ACHN (cell line): ENCODE measurements at regions not wholly inside any gene's neighbourhood (a gene's known extent, or its start where the extent isn't known, plus 50 kb on each side); places are given as distances from the start of the nearest gene placed in this dataset.

Experiments
- DNase-seq: peaks from one replicate; pipeline ENCODE4 v3.0.0-alpha.2; 2015
- in situ Hi-C: cut with HindIII; loops from 2 replicates; pipeline ENCODE4 v1.10.0; 2017; ENCODE audit warnings: low sequenced_read_pairs, low pct_ligation_motif_present, low pct_unique_long_range_greater_than_20kb

DNA sequence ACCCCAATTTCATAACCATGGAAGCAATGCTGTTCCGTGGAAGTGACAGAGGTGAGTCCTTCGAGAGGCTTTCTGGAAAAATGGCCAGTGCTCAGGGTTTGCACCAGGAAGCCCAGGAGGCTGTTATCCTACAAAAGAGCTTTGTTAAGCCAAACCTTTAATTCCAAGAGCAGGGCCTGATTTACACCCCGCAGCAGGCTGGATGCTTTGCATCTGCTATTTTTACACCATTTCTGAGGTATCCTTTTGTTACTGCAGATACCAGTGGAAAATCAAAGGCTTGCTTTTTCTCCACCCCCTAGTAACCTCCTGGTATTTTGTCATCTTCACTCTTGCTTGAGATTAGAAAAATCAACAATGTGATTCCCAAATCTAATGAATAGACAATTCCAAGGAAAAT is 380.6 kb downstream of the SOX11 start:
- DNase-seq, result no peak
- in situ Hi-C loops, result no loop called here

DNA sequence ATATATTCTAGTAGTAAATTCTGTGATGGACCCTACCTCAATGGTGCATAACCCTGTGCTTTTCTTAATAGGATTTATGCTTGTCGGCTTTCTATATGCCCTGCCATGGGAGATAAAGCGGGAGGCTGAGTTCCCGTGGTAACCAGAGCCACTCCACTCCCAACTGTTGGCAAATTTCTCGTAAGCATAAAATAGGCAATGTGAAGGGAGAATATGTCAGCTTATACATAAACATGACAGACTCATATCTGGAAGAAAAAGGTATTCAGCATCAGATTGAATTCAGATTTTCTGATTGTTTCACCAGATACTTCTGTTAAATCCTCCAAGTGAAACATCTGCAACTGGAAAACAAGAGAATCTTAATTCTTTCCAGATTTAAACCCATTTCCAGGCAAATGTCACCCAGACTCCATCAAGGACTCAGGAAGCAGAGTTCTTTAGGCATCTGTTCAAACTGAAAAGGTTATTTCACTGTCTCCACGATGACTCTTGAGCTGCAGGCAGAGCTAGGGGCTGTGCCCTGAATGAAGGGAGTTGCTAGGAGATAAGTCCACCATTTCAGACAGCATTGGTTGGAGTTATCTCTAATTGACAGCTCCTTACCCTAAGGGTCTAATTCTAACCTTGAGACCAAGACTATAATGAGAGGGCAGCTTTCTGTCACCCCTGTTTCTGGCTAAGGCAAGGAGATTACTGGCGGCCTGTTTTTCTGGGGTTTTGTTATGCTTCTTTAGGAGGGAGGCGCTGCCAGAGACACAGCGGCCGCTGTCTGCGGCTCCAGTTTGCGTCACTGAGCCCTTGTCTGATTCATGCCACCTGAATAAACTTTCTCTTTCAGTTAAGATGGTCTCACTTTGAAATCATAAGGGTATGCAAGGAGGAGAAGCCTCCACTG is 381.3 kb downstream of the SOX11 start:
- DNase-seq, result peak; percentile 23
- in situ Hi-C loops, result no loop called here

DNA sequence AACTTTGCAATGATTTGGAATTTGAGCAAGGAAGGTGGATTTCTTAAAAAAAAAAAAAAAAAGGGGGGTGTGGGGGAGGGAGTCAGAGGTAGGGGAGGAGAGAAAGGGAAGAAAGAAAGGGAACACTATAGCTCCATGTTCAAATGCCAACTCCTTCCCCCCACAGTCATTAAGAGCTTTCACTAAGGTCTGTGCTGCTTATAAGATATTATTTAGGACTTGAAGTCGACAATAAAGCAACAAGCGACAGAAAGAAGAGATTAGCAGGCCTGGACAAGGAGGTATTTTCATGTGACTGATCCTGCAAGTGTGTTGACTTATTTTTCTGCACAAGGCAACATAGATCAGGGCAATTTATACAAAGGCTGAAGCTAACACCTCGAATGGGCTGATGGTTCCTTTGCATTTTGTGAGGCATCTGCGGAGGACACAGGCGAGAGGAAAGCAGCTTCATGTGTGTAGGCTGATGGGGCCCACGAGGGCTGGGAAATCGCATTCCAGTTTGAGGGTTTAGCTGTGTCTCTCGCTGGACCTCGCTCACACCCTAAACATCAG is 382.0 kb downstream of the SOX11 start:
- in situ Hi-C loops, result no loop called here
- DNase-seq, result no peak

DNA sequence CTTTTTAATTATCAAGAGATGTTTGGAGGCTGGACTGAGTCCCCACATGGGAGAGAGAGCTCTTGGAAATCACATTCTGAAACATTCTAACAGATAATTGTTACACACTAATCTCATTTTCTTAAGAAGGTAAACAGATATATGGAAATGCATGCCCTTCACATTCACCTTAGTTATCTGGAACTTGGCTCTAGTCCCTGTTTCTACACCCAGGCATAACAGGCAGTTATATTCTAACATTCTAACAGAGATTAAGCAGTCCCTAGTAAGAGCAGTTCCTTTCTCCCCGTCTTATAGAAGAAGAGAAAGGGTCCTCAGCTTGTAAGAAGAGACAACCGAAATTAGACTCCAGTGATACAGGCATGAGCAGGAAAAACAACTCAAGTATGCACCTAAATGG is 385.4 kb downstream of the SOX11 start:
- in situ Hi-C loops, result no loop called here
- no peak for DNase-seq

DNA sequence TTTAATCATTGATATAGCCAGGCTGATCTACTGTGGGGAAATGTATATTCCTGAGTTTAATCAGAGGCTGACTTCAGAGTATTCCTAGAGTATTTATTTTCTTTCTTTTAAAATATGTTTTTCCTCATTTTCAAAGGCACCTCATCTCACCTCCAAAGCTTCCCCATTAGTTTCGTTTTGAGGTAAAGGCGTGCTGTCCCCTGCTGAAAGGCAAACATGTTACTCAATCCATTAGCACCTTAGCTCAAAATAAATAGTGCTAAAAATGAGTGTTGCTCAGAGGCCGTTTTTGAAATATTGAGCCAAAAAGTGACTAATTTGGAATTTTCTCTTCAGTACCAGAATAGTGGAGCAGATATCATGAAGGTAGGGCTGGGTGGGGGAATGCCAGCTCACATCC is 386.2 kb downstream of the SOX11 start:
- in situ Hi-C loops, result no loop called here
- no peak for DNase-seq

DNA sequence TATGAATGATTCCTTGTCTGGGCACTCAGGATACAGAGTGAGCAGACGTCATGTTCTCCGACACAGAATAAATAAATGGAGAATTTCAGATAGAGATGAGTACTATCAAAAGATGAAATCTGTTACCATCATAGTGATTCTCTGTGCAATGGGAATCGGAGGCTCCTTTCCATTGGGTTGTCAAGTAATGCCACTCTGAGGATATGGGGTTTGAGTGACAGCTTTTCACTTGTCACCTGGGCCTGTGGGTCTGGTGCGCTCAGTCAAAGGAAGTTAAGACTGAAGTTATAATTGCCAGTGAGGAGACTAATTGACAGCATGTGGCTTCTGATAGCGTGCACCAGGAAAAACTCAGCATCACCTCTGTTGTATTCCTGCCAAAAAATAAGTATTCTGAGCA is 387.2 kb downstream of the SOX11 start:
- in situ Hi-C loops, result no loop called here
- no peak for DNase-seq

DNA sequence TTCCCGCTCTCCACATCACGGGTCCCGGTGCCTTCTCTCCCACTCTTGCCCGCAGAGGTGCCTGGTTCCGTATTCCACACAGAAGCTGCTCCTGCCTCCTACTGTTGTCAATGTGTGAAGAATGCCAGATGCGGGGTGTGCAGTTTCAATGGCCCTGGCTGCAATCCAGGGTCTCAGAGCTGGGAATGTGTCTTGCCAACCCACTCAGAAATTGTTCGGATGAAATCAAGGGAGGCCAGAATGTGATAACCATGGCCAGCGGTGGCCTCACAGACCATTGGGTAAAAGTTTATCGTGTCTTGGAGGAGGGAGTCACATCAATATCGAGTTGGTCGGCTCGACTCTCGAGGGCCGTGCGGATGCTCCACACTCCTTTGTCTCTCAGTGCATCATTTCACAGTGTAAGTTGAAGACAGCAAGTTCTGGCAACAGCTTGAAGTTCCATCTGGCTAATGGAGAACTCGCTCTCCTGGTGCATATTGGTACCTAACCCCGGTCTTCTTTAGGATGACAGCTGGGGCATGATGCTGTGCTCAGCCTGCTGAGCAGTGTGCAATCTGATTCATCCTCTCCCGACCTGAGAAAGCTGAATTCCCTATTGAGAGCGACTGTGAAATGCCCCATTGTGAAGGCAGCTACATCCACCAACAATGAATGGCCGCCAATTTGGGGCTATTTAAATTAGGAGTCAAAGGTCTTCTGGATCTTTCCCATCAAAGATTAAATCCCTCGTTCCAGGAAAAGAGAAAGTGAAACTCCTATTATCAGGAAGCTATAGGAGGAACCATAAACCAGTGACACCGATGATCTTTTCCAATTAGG is 389.0 kb downstream of the SOX11 start:
- no peak for DNase-seq
- in situ Hi-C loops, result no loop called here

DNA sequence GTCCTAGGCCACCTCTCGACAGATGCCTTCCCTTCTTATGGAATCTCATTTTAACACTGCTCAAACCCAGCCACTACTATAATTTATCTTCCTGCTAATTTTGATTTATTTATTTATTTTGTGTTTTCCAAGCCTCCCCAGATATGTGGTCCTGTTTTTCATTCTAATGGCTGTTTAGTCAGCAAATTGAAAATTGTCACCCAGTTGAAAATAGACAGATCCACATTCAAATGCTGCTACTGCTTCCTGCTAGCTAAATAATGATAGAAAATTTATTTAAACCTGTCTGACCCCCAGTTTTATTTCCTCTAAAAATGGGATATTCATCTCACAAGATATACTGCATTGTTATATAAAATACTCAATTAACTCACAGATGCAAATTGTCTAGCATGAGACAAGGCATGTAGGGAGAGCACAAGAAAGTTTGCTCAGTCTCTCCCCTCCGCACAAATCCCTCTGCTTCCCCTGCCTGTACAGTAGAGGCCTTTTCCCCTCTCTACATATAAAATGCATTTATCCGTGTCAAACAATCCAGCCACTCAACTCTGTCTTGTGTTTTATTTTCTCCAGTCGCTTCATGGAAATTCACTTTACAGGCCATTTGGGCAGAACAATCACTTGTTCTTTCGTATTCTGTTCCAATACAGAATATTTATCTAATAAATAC is 389.9 kb downstream of the SOX11 start:
- DNase-seq, result no peak
- in situ Hi-C loops, result no loop called here

DNA sequence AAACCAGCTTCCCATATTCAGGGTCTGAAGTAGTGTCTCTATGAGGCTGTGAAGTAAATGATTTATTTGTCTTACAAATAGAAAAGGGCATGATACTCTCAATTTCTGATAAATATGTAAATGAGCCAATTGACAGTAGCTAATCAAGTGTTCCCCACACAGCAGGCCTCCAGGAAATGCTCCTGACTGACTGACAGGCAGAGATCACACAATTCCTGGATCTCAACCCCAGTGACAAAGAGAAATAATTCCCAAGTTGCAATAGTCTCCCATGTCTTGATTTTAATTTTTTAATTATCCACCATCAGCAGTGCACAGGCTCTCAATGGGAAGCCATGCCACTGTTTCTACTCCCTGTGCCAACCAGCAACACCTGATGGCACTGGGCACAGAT is 390.4 kb downstream of the SOX11 start:
- in situ Hi-C loops, result no loop called here

DNA sequence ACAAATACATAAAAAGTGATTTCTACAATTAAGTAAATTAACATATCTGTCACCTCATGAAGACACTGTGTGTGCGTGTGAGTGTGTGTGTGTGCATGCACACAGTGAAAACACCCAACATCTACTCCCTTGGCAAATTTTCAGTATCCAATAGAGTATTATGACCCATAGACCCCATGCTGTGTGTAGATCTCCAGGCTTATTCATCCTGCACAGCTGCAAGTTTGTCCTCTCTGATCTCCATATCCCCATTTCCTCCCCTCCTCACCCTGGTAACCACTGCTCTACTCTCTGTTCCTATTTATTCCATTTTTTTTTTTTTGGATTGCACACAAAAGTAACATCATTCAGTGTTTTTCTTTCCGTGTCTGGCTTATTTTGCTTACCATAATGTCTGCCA is 391.0 kb downstream of the SOX11 start:
- no peak for DNase-seq
- in situ Hi-C loops, result no loop called here

More for the DNA sequence above, 390.4 kb downstream of the SOX11 start:
- DNase-seq, result no peak

DNA sequence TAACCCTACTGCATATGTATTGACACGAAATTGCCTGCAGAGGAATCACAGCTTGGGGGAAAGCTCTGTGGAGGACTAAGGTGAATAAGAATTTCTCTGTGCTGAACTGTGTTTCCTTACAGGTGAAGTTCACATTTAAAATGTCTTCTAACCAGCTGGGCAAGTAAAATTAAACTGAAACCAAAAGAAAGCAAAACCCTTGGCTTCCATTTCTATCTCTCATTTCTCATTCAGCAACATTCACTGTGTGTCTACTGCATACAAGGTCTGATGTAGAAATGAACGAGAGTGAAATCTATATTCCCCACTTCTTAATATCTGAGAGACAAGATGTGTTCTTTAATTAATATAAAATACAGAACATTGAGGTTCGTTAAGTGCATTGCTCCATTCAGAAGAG is 397.3 kb downstream of the SOX11 start:
- in situ Hi-C loops, result no loop called here
- DNase-seq, result no peak

DNA sequence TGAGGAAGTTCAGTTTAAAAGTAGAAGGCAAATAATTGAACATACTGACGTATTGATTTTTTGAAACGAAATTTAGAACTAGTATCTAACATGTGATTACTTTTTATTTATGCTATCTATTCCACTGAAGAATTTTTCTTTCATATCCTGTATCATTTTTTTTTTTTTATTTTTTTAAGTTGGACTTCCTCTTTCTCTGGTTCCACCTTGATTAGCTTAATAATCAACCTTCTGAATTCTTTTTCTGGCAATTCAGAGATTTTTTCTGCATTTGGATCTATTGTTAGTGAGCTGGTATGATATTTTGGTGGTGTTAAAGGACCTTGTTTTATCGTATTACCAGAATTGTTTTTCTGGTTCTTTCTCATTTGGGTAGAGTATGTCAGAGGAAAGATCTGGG is 411.2 kb downstream of the SOX11 start:
- in situ Hi-C loops, result no loop called here
- DNase-seq, result no peak

DNA sequence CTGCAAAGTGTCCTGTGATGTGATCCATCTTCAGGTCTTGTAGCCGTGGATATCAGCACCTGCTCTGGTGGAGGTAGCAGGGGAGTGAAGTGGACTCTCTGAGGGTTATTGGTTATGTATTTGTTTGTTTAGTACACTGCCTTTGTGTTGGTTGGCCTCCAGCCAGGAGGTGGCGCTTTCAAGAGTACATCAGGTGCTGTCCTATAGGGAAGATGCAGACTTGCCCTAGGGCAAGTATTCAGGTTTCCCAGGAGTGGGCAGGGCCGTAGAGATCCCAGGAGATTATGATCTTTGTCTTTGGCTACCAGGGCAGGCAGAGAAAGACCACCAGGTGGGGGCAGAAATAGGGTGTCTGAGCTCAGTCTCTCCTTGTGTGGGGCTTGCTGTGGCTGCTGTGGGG is 411.8 kb downstream of the SOX11 start:
- in situ Hi-C loops, result no loop called here
- no peak for DNase-seq

DNA sequence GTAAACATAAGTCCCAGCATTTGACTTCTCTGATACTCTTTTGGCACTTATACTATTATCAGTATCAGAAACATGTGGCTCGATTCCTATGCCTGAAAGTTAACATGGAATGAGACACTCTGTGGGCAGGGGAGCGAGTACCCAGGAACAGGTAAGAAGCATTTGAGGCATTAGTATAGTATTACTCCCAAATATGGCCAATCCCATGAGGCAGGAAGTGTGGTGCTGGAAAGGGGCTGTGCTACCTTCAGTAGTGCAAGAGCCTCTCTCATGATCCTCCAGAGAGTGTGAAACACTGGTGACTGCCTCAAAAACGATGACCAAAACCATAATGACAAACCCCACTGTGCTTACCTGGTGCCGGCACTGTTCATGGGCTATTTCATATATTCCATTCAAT is 415.1 kb downstream of the SOX11 start:
- no peak for DNase-seq
- in situ Hi-C loops, result no loop called here

DNA sequence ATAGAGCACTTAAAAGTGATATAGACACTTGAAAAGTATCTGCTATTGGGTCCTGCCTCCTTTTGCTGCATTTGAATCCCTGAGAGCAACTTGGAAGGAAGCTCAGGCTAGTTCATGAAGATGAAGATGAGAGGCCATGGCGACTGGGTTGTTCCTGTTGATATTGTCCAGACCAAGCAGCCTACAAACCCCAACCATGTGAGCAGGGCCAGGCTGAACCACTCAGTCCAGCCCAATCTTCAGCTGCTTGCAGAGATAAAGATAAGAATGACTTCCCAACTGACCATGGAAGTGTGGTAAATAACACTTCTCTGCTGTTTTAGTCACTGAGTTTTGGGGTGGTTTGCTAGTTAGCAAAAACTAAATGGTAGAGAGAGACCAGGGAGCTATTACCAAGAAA is 417.6 kb downstream of the SOX11 start:
- no peak for DNase-seq
- in situ Hi-C loops, result no loop called here

DNA sequence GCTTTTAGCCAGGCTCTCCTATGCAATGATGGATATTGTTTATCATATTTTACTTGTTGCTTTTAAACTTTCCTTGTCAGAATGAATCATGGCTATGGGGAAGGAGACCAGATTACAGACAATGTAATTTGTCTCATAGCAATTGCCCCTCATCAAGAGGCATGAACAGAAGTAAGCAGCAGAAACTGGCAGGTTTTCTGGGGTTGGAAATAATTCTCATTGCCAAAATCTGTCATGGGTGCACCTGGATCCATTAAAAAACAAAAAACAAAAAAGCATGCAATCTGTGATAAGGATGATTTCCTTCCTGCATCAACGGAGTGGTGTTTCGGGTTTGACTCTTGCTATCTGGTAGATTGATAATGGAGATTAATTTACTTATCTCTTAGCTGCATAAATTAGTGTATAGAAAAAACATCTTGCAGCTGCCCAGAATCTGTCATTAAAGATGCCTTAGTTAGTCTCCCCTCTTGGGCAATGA is 419.6 kb downstream of the SOX11 start:
- in situ Hi-C loops, result no loop called here
- no peak for DNase-seq

DNA sequence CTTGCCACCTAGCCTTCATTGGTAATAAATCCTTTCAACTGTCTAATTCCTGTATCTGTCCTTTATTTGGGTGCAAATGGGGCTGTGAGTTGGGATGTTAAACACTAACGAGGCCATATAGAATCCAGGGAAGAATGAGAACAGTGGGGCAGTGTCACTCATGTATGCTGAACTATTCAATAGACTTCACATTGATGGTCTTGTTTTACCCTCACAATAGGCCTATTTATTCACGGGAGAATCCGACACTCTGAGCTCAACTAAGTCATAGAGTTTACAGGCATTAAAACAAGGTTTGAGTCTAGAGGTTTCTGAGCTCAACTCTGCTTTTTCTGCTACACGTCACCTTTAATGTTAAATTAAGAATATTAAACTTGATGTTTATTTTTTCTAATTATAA is 421.6 kb downstream of the SOX11 start:
- no peak for DNase-seq
- in situ Hi-C loops, result no loop called here

DNA sequence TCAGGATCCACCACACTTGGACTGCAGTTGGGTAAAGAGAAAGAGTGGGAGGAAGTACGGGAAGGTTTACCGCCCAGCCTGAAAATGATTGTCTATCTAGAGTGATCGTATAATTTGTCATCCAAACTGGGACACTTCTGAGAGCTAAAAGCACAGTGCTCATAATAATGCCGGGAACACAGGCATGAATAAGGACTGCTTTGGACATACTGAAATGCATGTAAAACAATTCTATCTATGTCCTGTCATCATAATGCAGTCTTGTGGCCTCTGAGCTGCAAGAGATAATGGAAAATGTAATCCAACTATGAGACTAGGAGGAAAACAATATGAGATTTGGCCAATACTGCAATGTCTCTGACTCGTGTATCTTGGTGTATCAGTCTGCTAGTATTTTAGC is 435.5 kb downstream of the SOX11 start:
- in situ Hi-C loops, result no loop called here
- DNase-seq, result no peak

DNA sequence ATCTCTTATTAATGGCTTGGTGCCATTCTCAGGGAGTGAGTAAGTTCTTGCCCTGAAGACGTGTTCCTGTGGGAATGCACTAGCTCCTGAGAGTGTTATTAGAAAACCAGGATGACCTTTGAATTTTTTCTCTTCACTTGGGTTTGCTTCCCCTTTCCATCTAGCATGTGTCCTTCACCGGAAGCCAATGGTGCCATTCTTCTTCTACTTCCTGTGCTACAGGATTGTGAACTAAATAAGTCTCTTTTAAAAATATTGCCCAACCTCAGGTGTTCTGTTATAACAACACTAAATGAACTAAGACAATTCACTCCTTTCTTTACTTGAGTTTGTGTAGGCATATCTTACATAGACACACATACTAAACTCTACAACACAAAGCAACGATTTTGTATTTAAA is 447.0 kb downstream of the SOX11 start:
- no peak for DNase-seq
- in situ Hi-C loops, result no loop called here
